Dendritic cell treated with granulocyte-macrophage colony-stimulating factor and Interleukin-4, amounts not matched to agents 40 ng/mL and 50 ng/mL, for 4 days (primary cell): ENCODE measurements at regions not wholly inside any gene's neighbourhood (a gene's known extent, or its start where the extent isn't known, plus 50 kb on each side); places are given as distances from the start of the nearest gene placed in this dataset.

Experiments used
- H3K27ac Mint-ChIP-seq: one replicate; pipeline ENCODE4 v1.8.0; 2022; ENCODE audit warnings: mild to moderate bottlenecking, mixed read lengths
- H3K27me3 Mint-ChIP-seq: one replicate; pipeline ENCODE4 v1.8.0; 2022; ENCODE audit warnings: mild to moderate bottlenecking, mixed read lengths
- H3K36me3 Mint-ChIP-seq: one replicate; pipeline ENCODE4 v1.8.0; 2022; ENCODE audit warnings: low read depth, mixed read lengths
- H3K4me1 Mint-ChIP-seq: one replicate; pipeline ENCODE4 v1.8.0; 2022; ENCODE audit warnings: low read depth, mixed read lengths
- H3K4me3 Mint-ChIP-seq: one replicate; pipeline ENCODE4 v1.8.0; 2022; ENCODE audit warnings: mild to moderate bottlenecking, moderate library complexity, mixed read lengths
- H3K9me3 Mint-ChIP-seq: one replicate; pipeline ENCODE4 v1.8.0; 2022; ENCODE audit warnings: mixed read lengths
- intact Hi-C: fragments of 100-400 bp; cut with micrococcal nuclease; formaldehyde crosslinking; loops from one replicate; pipeline ENCODE4 v1.15.0; 2022

GRCh38 chr4:59831746-59832145, 1368.4 kb upstream of the ADGRL3 start:
- H3K4me3 Mint-ChIP-seq: no peak overlapping the region

GRCh38 chr4:59834943-59835342, 1365.2 kb upstream of the ADGRL3 start:
- Mint-ChIP-seq H3K27ac (no peak overlapping the region), H3K36me3 (no peaks in the 10 kb centered on the region), H3K4me1 (no peaks in the 10 kb centered on the region), H3K27me3 (no peaks in the 10 kb centered on the region), H3K9me3 (no peaks in the 10 kb centered on the region), H3K4me3 (no peak overlapping the region)
- intact Hi-C loops: no loop called here

More at GRCh38 chr4:59831746-59832145, 1368.4 kb upstream of the ADGRL3 start:
- no peaks in the 10 kb centered on the region for H3K4me1 Mint-ChIP-seq
- no peaks in the 10 kb centered on the region for H3K36me3 Mint-ChIP-seq
- H3K27ac Mint-ChIP-seq: no peak overlapping the region
- intact Hi-C loops: no loop called here
- H3K9me3 Mint-ChIP-seq: no peaks in the 10 kb centered on the region
- no peaks in the 10 kb centered on the region for H3K27me3 Mint-ChIP-seq

GRCh38 chr4:59837751-59838150, 1362.4 kb upstream of the ADGRL3 start:
- Mint-ChIP-seq H3K4me1 (no peaks in the 10 kb centered on the region), H3K36me3 (no peaks in the 10 kb centered on the region), H3K4me3 (no peak overlapping the region), H3K27ac (no peak overlapping the region), H3K27me3 (no peaks in the 10 kb centered on the region), H3K9me3 (peaks cover 12% of the 10 kb centered on the region)
- intact Hi-C loops: no loop called here

GRCh38 chr4:59838236-59838635, 1361.9 kb upstream of the ADGRL3 start:
- H3K27me3 Mint-ChIP-seq: no peaks in the 10 kb centered on the region
- intact Hi-C loops: no loop called here
- no peak overlapping the region for H3K27ac Mint-ChIP-seq

GRCh38 chr4:59841698-59842097, 1358.4 kb upstream of the ADGRL3 start:
- peaks cover 33% of the 10 kb centered on the region for H3K9me3 Mint-ChIP-seq
- H3K27me3 Mint-ChIP-seq: no peaks in the 10 kb centered on the region
- no peak overlapping the region for H3K4me3 Mint-ChIP-seq
- H3K36me3 Mint-ChIP-seq: no peaks in the 10 kb centered on the region
- intact Hi-C loops: no loop called here
- no peaks in the 10 kb centered on the region for H3K4me1 Mint-ChIP-seq
- no peak overlapping the region for H3K27ac Mint-ChIP-seq

More at GRCh38 chr4:59838236-59838635, 1361.9 kb upstream of the ADGRL3 start:
- Mint-ChIP-seq H3K4me1 (no peaks in the 10 kb centered on the region), H3K36me3 (no peaks in the 10 kb centered on the region), H3K4me3 (no peak overlapping the region), H3K9me3 (peaks cover 17% of the 10 kb centered on the region)

GRCh38 chr4:59848457-59848856, 1351.7 kb upstream of the ADGRL3 start:
- Mint-ChIP-seq H3K4me1 (no peaks in the 10 kb centered on the region), H3K27me3 (no peaks in the 10 kb centered on the region), H3K4me3 (no peak overlapping the region), H3K36me3 (no peaks in the 10 kb centered on the region), H3K9me3 (peaks cover 15% of the 10 kb centered on the region), H3K27ac (no peak overlapping the region)
- intact Hi-C loops: no loop called here

- H3K36me3 Mint-ChIP-seq: no peaks in the 10 kb centered on the region
- H3K27me3 Mint-ChIP-seq: no peaks in the 10 kb centered on the region
- H3K4me1 Mint-ChIP-seq: no peaks in the 10 kb centered on the region
- no peak overlapping the region for H3K27ac Mint-ChIP-seq
- no peaks in the 10 kb centered on the region for H3K9me3 Mint-ChIP-seq
- H3K4me3 Mint-ChIP-seq: no peak overlapping the region
- intact Hi-C loops: no loop called here
Measured at GRCh38 chr4:59855630-59856352, 1344.3 kb upstream of the ADGRL3 start.

GRCh38 chr4:59869056-59869455, 1331.1 kb upstream of the ADGRL3 start:
- H3K4me3 Mint-ChIP-seq: no peak overlapping the region
- no peak overlapping the region for H3K27ac Mint-ChIP-seq
- intact Hi-C loops: no loop called here
- no peaks in the 10 kb centered on the region for H3K36me3 Mint-ChIP-seq
- no peaks in the 10 kb centered on the region for H3K27me3 Mint-ChIP-seq
- peaks cover 38% of the 10 kb centered on the region for H3K9me3 Mint-ChIP-seq
- H3K4me1 Mint-ChIP-seq: no peaks in the 10 kb centered on the region

- Mint-ChIP-seq H3K4me3 (no peak overlapping the region), H3K27ac (no peak overlapping the region), H3K9me3 (peaks cover 38% of the 10 kb centered on the region), H3K4me1 (no peaks in the 10 kb centered on the region), H3K36me3 (no peaks in the 10 kb centered on the region), H3K27me3 (no peaks in the 10 kb centered on the region)
- intact Hi-C loops: no loop called here
Measured at GRCh38 chr4:59869559-59869958, 1330.6 kb upstream of the ADGRL3 start.

- no peaks in the 10 kb centered on the region for H3K4me1 Mint-ChIP-seq
- intact Hi-C loops: no loop called here
- no peak overlapping the region for H3K27ac Mint-ChIP-seq
- no peak overlapping the region for H3K4me3 Mint-ChIP-seq
- H3K27me3 Mint-ChIP-seq: no peaks in the 10 kb centered on the region
- no peaks in the 10 kb centered on the region for H3K36me3 Mint-ChIP-seq
- no peaks in the 10 kb centered on the region for H3K9me3 Mint-ChIP-seq
Measured at GRCh38 chr4:59881632-59882031, 1318.5 kb upstream of the ADGRL3 start.

GRCh38 chr4:59904331-59904730, 1295.8 kb upstream of the ADGRL3 start:
- intact Hi-C loops: no loop called here
- Mint-ChIP-seq H3K27ac (no peak overlapping the region), H3K4me1 (no peaks in the 10 kb centered on the region), H3K9me3 (no peaks in the 10 kb centered on the region), H3K4me3 (no peak overlapping the region), H3K36me3 (no peaks in the 10 kb centered on the region), H3K27me3 (no peaks in the 10 kb centered on the region)

GRCh38 chr4:59920416-59920815, 1279.7 kb upstream of the ADGRL3 start:
- H3K27me3 Mint-ChIP-seq: no peaks in the 10 kb centered on the region

GRCh38 chr4:59925290-59925689, 1274.8 kb upstream of the ADGRL3 start:
- H3K27ac Mint-ChIP-seq: no peak overlapping the region
- H3K27me3 Mint-ChIP-seq: no peaks in the 10 kb centered on the region
- H3K4me1 Mint-ChIP-seq: no peaks in the 10 kb centered on the region
- H3K4me3 Mint-ChIP-seq: no peak overlapping the region
- peaks cover 49% of the 10 kb centered on the region for H3K9me3 Mint-ChIP-seq
- intact Hi-C loops: no loop called here
- H3K36me3 Mint-ChIP-seq: no peaks in the 10 kb centered on the region

More at GRCh38 chr4:59920416-59920815, 1279.7 kb upstream of the ADGRL3 start:
- Mint-ChIP-seq H3K4me1 (no peaks in the 10 kb centered on the region), H3K9me3 (peaks cover 28% of the 10 kb centered on the region), H3K36me3 (no peaks in the 10 kb centered on the region), H3K4me3 (no peak overlapping the region), H3K27ac (no peak overlapping the region)
- intact Hi-C loops: no loop called here

GRCh38 chr4:59936566-59936965, 1263.6 kb upstream of the ADGRL3 start:
- no peaks in the 10 kb centered on the region for H3K27me3 Mint-ChIP-seq
- no peaks in the 10 kb centered on the region for H3K4me1 Mint-ChIP-seq
- H3K4me3 Mint-ChIP-seq: no peak overlapping the region
- H3K9me3 Mint-ChIP-seq: peaks cover 21% of the 10 kb centered on the region
- no peak overlapping the region for H3K27ac Mint-ChIP-seq
- H3K36me3 Mint-ChIP-seq: no peaks in the 10 kb centered on the region
- intact Hi-C loops: no loop called here

GRCh38 chr4:59938166-59938565, 1262.0 kb upstream of the ADGRL3 start:
- no peak overlapping the region for H3K27ac Mint-ChIP-seq
- intact Hi-C loops: no loop called here
- no peaks in the 10 kb centered on the region for H3K36me3 Mint-ChIP-seq
- no peak overlapping the region for H3K4me3 Mint-ChIP-seq
- H3K27me3 Mint-ChIP-seq: no peaks in the 10 kb centered on the region
- peaks cover 19% of the 10 kb centered on the region for H3K9me3 Mint-ChIP-seq
- H3K4me1 Mint-ChIP-seq: no peaks in the 10 kb centered on the region
